HCT116 (cell line): ENCODE measurements at regions not wholly inside any gene's neighbourhood (a gene's known extent, or its start where the extent isn't known, plus 50 kb on each side); places are given as distances from the start of the nearest gene placed in this dataset.

Experiments used
- ATAC-seq: fragments of 200-7000 bp; cut with Tn5 transposase; 2 replicates; pipeline ENCODE4 v1.9.1; 2020; ENCODE audit warnings: mild to moderate bottlenecking, moderate library complexity
- BruUV-seq: library from RNA; stranded (reverse); fragments of 400-500 nt; replicated peaks from 2 replicates; lab custom pipeline; 2021; lab: Mats Ljungman, UMichigan
- CTCF ChIA-PET: fragments of 300-600 bp; sonication (Branson Sonifier 250); formaldehyde crosslinking; loops from one replicate; lab custom pipeline; 2021; ENCODE audit warnings: antibody characterized with exemption; lab: Charles Lee
- POLR2A ChIA-PET: fragments of 300-600, 350-600 bp; sonication (Branson Sonifier 250); formaldehyde crosslinking; loops from one replicate; lab custom pipeline; 2021; ENCODE audit warnings: antibody characterized with exemption; lab: Charles Lee
- RAD21 ChIA-PET, 2 experiments: fragments of 300-600 bp; sonication (Branson Sonifier 250); formaldehyde crosslinking; loops; one replicate each; lab custom pipeline; 2023; ENCODE audit warnings: low total read pairs in 2 of 2; ENCODE audit not compliant: uncharacterized antibody in 2 of 2, unreplicated experiment in 2 of 2, low non-redundant PET in 1 of 2; lab: Charles Lee
- DNase-seq: peaks from one replicate; pipeline ENCODE4 v3.0.0-alpha.2; 2010; ENCODE audit warnings: low read depth, low spot score
- H2AFZ ChIP-seq: fragments of 200-600 bp; shearing (Covaris generic), sonication (generic); 2 replicates; pipeline ENCODE4 v1.6.1; 2017; ENCODE audit warnings: low read depth, mixed run types, mixed read lengths, antibody characterized with exemption, low read length; ENCODE audit not compliant: poor library complexity, severe bottlenecking
- H3K27ac ChIP-seq: 2 replicates; pipeline ENCODE4 v1.5.1; 2012; ENCODE audit warnings: low read depth, low read length
- H3K27me3 ChIP-seq: fragments of 200-600 bp; sonication (generic); 2 replicates; pipeline ENCODE4 v1.6.1; 2016; ENCODE audit warnings: mixed run types, low read length, mixed read lengths; ENCODE audit not compliant: insufficient read depth
- H3K36me3 ChIP-seq, 2 experiments: fragments of 200-500 bp in 1 of 2; fragments of 200-600 bp in 1 of 2; sonication (Bioruptor generic) in 1 of 2; sonication (generic) in 1 of 2; 2 replicates each; pipeline versions ENCODE4 v1.5.1 to v1.6.1; 2014 to 2016; ENCODE audit warnings: low read length in 2 of 2, inconsistent platforms in 1 of 2, mixed read lengths in 1 of 2, mixed run types in 1 of 2; ENCODE audit not compliant: insufficient read depth in 2 of 2, control insufficient read depth in 1 of 2
- H3K4me1 ChIP-seq, 2 experiments: fragments of 200-600 bp in 1 of 2; sonication (generic) in 1 of 2; 2 replicates each; pipeline versions ENCODE4 v1.5.1 to v1.6.1; 2012 to 2017; ENCODE audit warnings: low read length in 2 of 2, inconsistent platforms in 1 of 2, mild to moderate bottlenecking in 1 of 2, mixed read lengths in 1 of 2, mixed run types in 1 of 2, moderate library complexity in 1 of 2; ENCODE audit not compliant: insufficient read depth in 2 of 2, control insufficient read depth in 1 of 2
- H3K4me2 ChIP-seq: fragments of 200-600 bp; sonication (generic); 2 replicates; pipeline ENCODE4 v1.6.1; 2017; ENCODE audit warnings: mixed run types, low read length, mixed read lengths
- H3K4me3 ChIP-seq, 2 experiments: fragments of 200-600 bp in 1 of 2; sonication (generic) in 1 of 2; replicated peaks in 1 of 2; 2 replicates each; pipeline ENCODE4 v1.5.1; 2011 to 2016; ENCODE audit warnings: low read length in 2 of 2, control low read depth in 1 of 2, low read depth in 1 of 2, mild to moderate bottlenecking in 1 of 2, mixed read lengths in 1 of 2, mixed run types in 1 of 2
- H3K79me2 ChIP-seq: fragments of 200-600 bp; sonication (generic); 2 replicates; pipeline ENCODE4 v1.6.1; 2017; ENCODE audit warnings: mild to moderate bottlenecking, mixed run types, low read length, moderate library complexity, mixed read lengths; ENCODE audit not compliant: insufficient read depth
- H3K9ac ChIP-seq: fragments of 200-600 bp; sonication (generic); 2 replicates; pipeline ENCODE4 v1.6.1; 2016; ENCODE audit warnings: low read length, mixed read lengths
- H3K9me2 ChIP-seq: fragments of 200-600 bp; sonication (generic), shearing (Covaris generic); 2 replicates; pipeline ENCODE4 v1.6.1; 2017; ENCODE audit warnings: mixed run types, mild to moderate bottlenecking, moderate library complexity; ENCODE audit not compliant: insufficient read depth
- H3K9me3 ChIP-seq, 2 experiments: fragments of 200-500 bp in 1 of 2; fragments of 200-600 bp in 1 of 2; sonication (Bioruptor generic) in 1 of 2; sonication (generic) in 1 of 2; 2 replicates each; pipeline ENCODE4 v1.6.1; 2014 to 2017; ENCODE audit warnings: low read length in 2 of 2, mixed read lengths in 2 of 2, inconsistent platforms in 1 of 2, low read depth in 1 of 2, mild to moderate bottlenecking in 1 of 2, mixed run types in 1 of 2, moderate library complexity in 1 of 2; ENCODE audit not compliant: control insufficient read depth in 1 of 2, insufficient read depth in 1 of 2
- H4K20me1 ChIP-seq: fragments of 200-600 bp; sonication (generic), shearing (Covaris generic); 2 replicates; pipeline ENCODE4 v1.6.1; 2017; ENCODE audit warnings: mixed run types, mild to moderate bottlenecking, moderate library complexity; ENCODE audit not compliant: insufficient read depth
- ATF3 ChIP-seq: IDR thresholded peaks from 2 replicates; pipeline ENCODE4 v1.6.1; 2012
- CEBPB ChIP-seq: IDR thresholded peaks from 2 replicates; pipeline ENCODE4 v1.6.1; 2012; ENCODE audit warnings: low read depth
- EZH2 ChIP-seq: fragments of 200-600 bp; sonication (generic); IDR thresholded peaks from 2 replicates; pipeline ENCODE4 v1.6.1; 2017; ENCODE audit warnings: antibody characterized with exemption, mixed run types
- EZH2phosphoT487 ChIP-seq: fragments of 200-600 bp; IDR thresholded peaks from 2 replicates; pipeline ENCODE4 v1.6.1; 2018; ENCODE audit warnings: antibody characterized with exemption, borderline replicate concordance
- FOSL1 ChIP-seq: IDR thresholded peaks from 2 replicates; pipeline ENCODE4 v1.6.1; 2012; ENCODE audit warnings: low read depth
- POLR2AphosphoS5 ChIP-seq: IDR thresholded peaks from 2 replicates; pipeline ENCODE4 v1.6.1; 2011; ENCODE audit warnings: mild to moderate bottlenecking, low read depth, low read length, moderate library complexity
- RAD21 ChIP-seq: IDR thresholded peaks from 2 replicates; pipeline ENCODE4 v1.6.1; 2012; ENCODE audit warnings: low read depth, mild to moderate bottlenecking
- SIN3A ChIP-seq: IDR thresholded peaks from 2 replicates; pipeline ENCODE4 v1.6.1; 2012; ENCODE audit warnings: low read depth
- SP1 ChIP-seq: IDR thresholded peaks from 2 replicates; pipeline ENCODE4 v1.6.1; 2012; ENCODE audit warnings: low read depth
- ZFX ChIP-seq: fragments of 450-650 bp; IDR thresholded peaks from 2 replicates; pipeline ENCODE4 v1.6.1; 2017
- intact Hi-C: fragments of 100-400 bp; cut with micrococcal nuclease; formaldehyde crosslinking; loops from 2 replicates; pipeline ENCODE4 v1.10.0; 2022
- TF ChIP-seq, protein P1 (sequence below), 3 experiments: fragments of 200-600 bp in 1 of 3; sonication (generic) in 1 of 3; IDR thresholded peaks in 2 of 3; conservative IDR thresholded peaks in 1 of 3; 2 replicates each; pipeline ENCODE4 v1.5.1; 2012 to 2017; ENCODE audit warnings: low read depth in 2 of 3, low read length in 2 of 3, antibody characterized with exemption in 1 of 3, borderline replicate concordance in 1 of 3, control low read depth in 1 of 3, mild to moderate bottlenecking in 1 of 3, mixed read lengths in 1 of 3, mixed run types in 1 of 3, moderate library complexity in 1 of 3; ENCODE audit not compliant: insufficient read depth in 1 of 3

- TF ChIP-seq, protein P1, sequence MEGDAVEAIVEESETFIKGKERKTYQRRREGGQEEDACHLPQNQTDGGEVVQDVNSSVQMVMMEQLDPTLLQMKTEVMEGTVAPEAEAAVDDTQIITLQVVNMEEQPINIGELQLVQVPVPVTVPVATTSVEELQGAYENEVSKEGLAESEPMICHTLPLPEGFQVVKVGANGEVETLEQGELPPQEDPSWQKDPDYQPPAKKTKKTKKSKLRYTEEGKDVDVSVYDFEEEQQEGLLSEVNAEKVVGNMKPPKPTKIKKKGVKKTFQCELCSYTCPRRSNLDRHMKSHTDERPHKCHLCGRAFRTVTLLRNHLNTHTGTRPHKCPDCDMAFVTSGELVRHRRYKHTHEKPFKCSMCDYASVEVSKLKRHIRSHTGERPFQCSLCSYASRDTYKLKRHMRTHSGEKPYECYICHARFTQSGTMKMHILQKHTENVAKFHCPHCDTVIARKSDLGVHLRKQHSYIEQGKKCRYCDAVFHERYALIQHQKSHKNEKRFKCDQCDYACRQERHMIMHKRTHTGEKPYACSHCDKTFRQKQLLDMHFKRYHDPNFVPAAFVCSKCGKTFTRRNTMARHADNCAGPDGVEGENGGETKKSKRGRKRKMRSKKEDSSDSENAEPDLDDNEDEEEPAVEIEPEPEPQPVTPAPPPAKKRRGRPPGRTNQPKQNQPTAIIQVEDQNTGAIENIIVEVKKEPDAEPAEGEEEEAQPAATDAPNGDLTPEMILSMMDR (IDR thresholded peaks at IDR 0.05 in 2 of 3, conservative IDR thresholded peaks at IDR 0.05 in 1 of 3; ENCODE audit: borderline replicate concordance in 1 of 3, insufficient read depth in 1 of 3, low read depth in 2 of 3, low read length in 2 of 3) = no peak
- no peak for TF ChIP-seq SP1
- no peak for TF ChIP-seq ZFX
- no peak for TF ChIP-seq EZH2phosphoT487
- no peak for TF ChIP-seq ATF3
- TF ChIP-seq SIN3A = no peak
- TF ChIP-seq CEBPB = no peak
- no peak for TF ChIP-seq POLR2AphosphoS5
- no peak for TF ChIP-seq FOSL1
Measured at GRCh38 chr13:50191004-50191403, 175.8 kb downstream of the KCNRG start (continued).

GRCh38 chr13:50192272-50192813, 177.1 kb downstream of the KCNRG start:
- no peak overlapping the region for H2AFZ ChIP-seq
- peaks cover 0 to 5% of the 10 kb centered on the region in 2 experiments; a peak in 2 of 4 replicates for H3K4me1 ChIP-seq
- H3K9me2 ChIP-seq = no peaks in the 10 kb centered on the region
- ChIA-PET CTCF (no interaction called here), POLR2A (interaction anchor here (1.1 kb wide), 1 partner anchor 195 kb away, joined by 3 read pairs; the partner anchor contains the start of gene TRIM13), RAD21 (no interaction called here)
- no peak overlapping the region for H3K4me3 ChIP-seq
- H3K9me3 ChIP-seq = no peaks in the 10 kb centered on the region
- no peaks in the 10 kb centered on the region for H3K36me3 ChIP-seq
- intact Hi-C loops = no loop called here
- no peak for ATAC-seq
- DNase-seq = no peak
- H3K79me2 ChIP-seq = peaks cover 2% of the 10 kb centered on the region
- no peak overlapping the region for H3K27ac ChIP-seq
- H3K9ac ChIP-seq = no peak overlapping the region
- H4K20me1 ChIP-seq = no peaks in the 10 kb centered on the region
- no TSS peak for BruUV-seq
- no peaks in the 10 kb centered on the region for H3K27me3 ChIP-seq
- no peak overlapping the region for H3K4me2 ChIP-seq
- no peak for TF ChIP-seq RAD21
- TF ChIP-seq EZH2 = no peak
- no peak for TF ChIP-seq ATF3
- TF ChIP-seq, all 23 proteins: peak for 0
